SU-DHL-6 (cell line): ENCODE measurements at regions not wholly inside any gene's neighbourhood (a gene's known extent, or its start where the extent isn't known, plus 50 kb on each side); places are given as distances from the start of the nearest gene placed in this dataset.
A peak's percentile ranks its signal among the peaks of the same experiment; 100 is the strongest.

Source experiments
- H2AFZ ChIP-seq: fragments of 200-600 bp; sonication (generic); 2 replicates; pipeline ENCODE4 v1.6.1; 2014; ENCODE audit warnings: low read depth, mild to moderate bottlenecking, moderate library complexity, mixed read lengths, antibody characterized with exemption, low read length; ENCODE audit not compliant: severe bottlenecking
- H3F3A ChIP-seq: fragments of 200-600 bp; shearing (Covaris generic); 2 replicates; pipeline ENCODE4 v1.6.0; 2016; ENCODE audit warnings: antibody characterized with exemption, mild to moderate bottlenecking; ENCODE audit not compliant: insufficient read depth
- H3K27ac ChIP-seq: fragments of 200-600 bp; sonication (generic); 2 replicates; pipeline ENCODE4 v1.5.1; 2016; ENCODE audit warnings: low read depth, mild to moderate bottlenecking, low read length, moderate library complexity, mixed read lengths
- H3K27me3 ChIP-seq: fragments of 200-600 bp; sonication (generic), shearing (Covaris generic); 2 replicates; pipeline ENCODE4 v1.6.0; 2014; ENCODE audit warnings: mild to moderate bottlenecking, low read length
- H3K36me3 ChIP-seq: fragments of 200-600 bp; sonication (generic); 2 replicates; pipeline ENCODE4 v1.6.1; 2014; ENCODE audit warnings: mild to moderate bottlenecking, low read length, mixed read lengths
- H3K4me2 ChIP-seq: fragments of 300-600, 200-600 bp; shearing (Covaris generic), sonication (generic); 2 replicates; pipeline ENCODE4 v1.6.0; 2014; ENCODE audit warnings: low read length, low read depth, mild to moderate bottlenecking; ENCODE audit not compliant: poor library complexity, severe bottlenecking
- H3K4me3 ChIP-seq: fragments of 200-600 bp; sonication (generic); 2 replicates; pipeline ENCODE4 v1.5.1; 2014; ENCODE audit warnings: antibody characterized with exemption, low read length, mild to moderate bottlenecking, mixed read lengths; ENCODE audit not compliant: insufficient read depth, poor library complexity, severe bottlenecking
- H3K79me2 ChIP-seq: fragments of 200-600 bp; sonication (generic); 2 replicates; pipeline ENCODE4 v1.6.1; 2014; ENCODE audit warnings: mild to moderate bottlenecking, low read length, moderate library complexity; ENCODE audit not compliant: insufficient read depth
- H3K9ac ChIP-seq: fragments of 200-600 bp; sonication (generic); 2 replicates; pipeline ENCODE4 v1.7.0; 2014; ENCODE audit warnings: mild to moderate bottlenecking, low read length
- H3K9me2 ChIP-seq: fragments of 200-600 bp; sonication (generic); replicated peaks from 2 replicates; pipeline ENCODE4 v1.6.1; 2014; ENCODE audit warnings: low read length; ENCODE audit not compliant: insufficient read depth
- H3K9me3 ChIP-seq: fragments of 200-600 bp; sonication (generic); 2 replicates; pipeline ENCODE4 v1.6.1; 2014; ENCODE audit warnings: low read length, mixed read lengths; ENCODE audit not compliant: insufficient read depth
- H4K20me1 ChIP-seq: fragments of 200-600 bp; sonication (generic); 2 replicates; pipeline ENCODE4 v1.6.1; 2014; ENCODE audit warnings: low read depth, mild to moderate bottlenecking, antibody characterized with exemption, low read length, moderate library complexity, mixed read lengths
- EZH2phosphoT487 ChIP-seq: fragments of 200-600 bp; sonication (generic), shearing (Covaris generic); conservative IDR thresholded peaks from 2 replicates; pipeline ENCODE4 v1.6.1; 2018; ENCODE audit warnings: mild to moderate bottlenecking, antibody characterized with exemption, low read length, moderate library complexity, mixed read lengths
- TF ChIP-seq, protein P1 (sequence below): fragments of 200-600 bp; sonication (generic); IDR thresholded peaks from one replicate; pipeline ENCODE4 v1.5.1; 2017; ENCODE audit warnings: antibody characterized with exemption, mild to moderate bottlenecking, low read length, moderate library complexity; ENCODE audit not compliant: insufficient read depth, poor library complexity, severe bottlenecking

DNA sequence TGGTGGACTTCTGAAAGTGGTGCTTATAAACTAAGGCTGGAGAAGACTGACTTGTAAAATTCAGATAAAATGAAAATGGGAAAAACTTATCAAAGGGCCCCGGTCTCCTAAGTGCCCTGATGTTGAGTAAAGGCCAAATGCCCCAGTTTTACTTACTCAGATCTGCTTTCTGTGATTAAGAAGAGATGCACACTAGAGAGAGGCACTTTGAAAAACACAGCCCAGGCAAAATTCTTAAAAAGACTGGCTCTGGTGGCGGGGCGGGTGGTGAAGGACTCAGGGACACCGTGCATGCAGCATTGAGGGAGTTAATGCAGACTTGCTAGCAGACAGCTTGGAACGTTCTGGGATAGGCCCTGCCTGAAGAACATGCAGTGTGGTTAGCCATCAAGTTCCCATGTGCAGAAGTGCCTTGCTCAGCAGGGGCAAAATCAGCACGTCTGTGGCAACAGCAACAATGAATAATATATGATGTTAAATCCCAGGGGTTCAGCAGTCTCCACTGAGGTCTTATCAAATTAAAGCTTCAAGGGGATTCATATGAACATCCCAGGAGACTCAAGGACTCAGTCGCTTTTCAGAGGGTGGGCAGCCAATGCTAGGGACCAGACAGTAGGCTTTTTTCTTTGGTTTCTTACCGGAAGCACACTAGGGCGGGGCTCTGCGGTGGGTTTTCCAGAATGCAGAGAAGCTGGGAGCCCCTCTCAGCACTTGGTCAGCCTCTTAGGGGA is 105.0 kb downstream of the DAD1 start:
- no peaks in the 10 kb centered on the region for H3K36me3 ChIP-seq
- H3K79me2 ChIP-seq: peaks cover 4% of the 10 kb centered on the region; the same call in 1 of the 2 replicates
- H4K20me1 ChIP-seq: no peaks in the 10 kb centered on the region
- H3K27ac ChIP-seq: peak overlapping the region; percentile 96
- H3K4me2 ChIP-seq: peak overlapping the region; percentile 91
- peak overlapping the region; percentile 7 for H3K4me3 ChIP-seq
- no peaks in the 10 kb centered on the region for H3K27me3 ChIP-seq
- no peak overlapping the region for H2AFZ ChIP-seq
- peaks cover 69% of the 10 kb centered on the region for H3F3A ChIP-seq
- no peaks in the 10 kb centered on the region for H3K9me3 ChIP-seq
- no peaks in the 10 kb centered on the region for H3K9me2 ChIP-seq
- peak overlapping the region; percentile 70 for H3K9ac ChIP-seq
- TF ChIP-seq, protein P1, sequence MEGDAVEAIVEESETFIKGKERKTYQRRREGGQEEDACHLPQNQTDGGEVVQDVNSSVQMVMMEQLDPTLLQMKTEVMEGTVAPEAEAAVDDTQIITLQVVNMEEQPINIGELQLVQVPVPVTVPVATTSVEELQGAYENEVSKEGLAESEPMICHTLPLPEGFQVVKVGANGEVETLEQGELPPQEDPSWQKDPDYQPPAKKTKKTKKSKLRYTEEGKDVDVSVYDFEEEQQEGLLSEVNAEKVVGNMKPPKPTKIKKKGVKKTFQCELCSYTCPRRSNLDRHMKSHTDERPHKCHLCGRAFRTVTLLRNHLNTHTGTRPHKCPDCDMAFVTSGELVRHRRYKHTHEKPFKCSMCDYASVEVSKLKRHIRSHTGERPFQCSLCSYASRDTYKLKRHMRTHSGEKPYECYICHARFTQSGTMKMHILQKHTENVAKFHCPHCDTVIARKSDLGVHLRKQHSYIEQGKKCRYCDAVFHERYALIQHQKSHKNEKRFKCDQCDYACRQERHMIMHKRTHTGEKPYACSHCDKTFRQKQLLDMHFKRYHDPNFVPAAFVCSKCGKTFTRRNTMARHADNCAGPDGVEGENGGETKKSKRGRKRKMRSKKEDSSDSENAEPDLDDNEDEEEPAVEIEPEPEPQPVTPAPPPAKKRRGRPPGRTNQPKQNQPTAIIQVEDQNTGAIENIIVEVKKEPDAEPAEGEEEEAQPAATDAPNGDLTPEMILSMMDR: no peak
- no peak for TF ChIP-seq EZH2phosphoT487

DNA sequence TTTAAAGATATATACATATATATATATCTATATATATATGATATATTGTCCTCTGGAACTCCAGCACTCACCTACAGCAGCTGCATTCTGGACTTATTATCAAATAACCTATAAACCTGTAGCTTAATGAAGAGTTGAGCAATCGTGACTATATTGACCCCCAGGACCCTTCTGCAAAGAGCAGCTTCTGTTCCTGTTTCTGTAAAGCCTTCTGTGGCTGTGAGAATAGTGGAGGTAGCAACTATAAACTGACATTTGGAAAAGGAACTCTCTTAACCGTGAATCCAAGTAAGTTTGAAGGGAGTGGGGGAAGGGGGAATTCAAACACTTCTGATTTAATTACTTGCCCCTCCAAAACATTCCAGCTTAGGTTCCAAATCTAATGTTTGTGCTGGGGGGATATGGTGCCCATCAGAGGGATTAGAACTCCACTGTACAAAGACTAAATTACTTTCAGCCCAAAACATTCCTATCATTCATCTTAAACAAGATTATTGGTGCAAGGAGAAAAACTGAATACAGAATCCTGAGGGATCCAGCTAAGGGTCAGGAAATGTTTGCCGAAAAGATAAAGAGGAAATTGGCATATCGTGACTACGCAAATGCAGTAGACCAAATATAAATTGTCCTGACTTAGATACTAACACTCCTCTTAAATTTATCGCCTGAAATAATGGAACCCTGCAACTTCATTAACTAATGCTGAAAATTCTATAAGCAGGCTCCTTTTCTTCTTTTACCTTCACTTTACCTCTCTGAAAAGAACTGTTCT is 106.1 kb downstream of the DAD1 start:
- H2AFZ ChIP-seq: no peak overlapping the region
- H3K36me3 ChIP-seq: no peaks in the 10 kb centered on the region
- peak overlapping the region; percentile 70 for H3K9ac ChIP-seq
- H3K27me3 ChIP-seq: no peaks in the 10 kb centered on the region
- peaks cover 4% of the 10 kb centered on the region; the same call in 1 of the 2 replicates for H3K79me2 ChIP-seq
- H4K20me1 ChIP-seq: no peaks in the 10 kb centered on the region
- no peaks in the 10 kb centered on the region for H3K9me3 ChIP-seq
- H3K4me3 ChIP-seq: peak overlapping the region; percentile 24
- H3K27ac ChIP-seq: peak overlapping the region; percentile 96
- peak overlapping the region; percentile 91 for H3K4me2 ChIP-seq
- H3F3A ChIP-seq: peaks cover 80% of the 10 kb centered on the region
- no peaks in the 10 kb centered on the region for H3K9me2 ChIP-seq
- no peak for TF ChIP-seq EZH2phosphoT487
- TF ChIP-seq, protein P1: no peak

DNA sequence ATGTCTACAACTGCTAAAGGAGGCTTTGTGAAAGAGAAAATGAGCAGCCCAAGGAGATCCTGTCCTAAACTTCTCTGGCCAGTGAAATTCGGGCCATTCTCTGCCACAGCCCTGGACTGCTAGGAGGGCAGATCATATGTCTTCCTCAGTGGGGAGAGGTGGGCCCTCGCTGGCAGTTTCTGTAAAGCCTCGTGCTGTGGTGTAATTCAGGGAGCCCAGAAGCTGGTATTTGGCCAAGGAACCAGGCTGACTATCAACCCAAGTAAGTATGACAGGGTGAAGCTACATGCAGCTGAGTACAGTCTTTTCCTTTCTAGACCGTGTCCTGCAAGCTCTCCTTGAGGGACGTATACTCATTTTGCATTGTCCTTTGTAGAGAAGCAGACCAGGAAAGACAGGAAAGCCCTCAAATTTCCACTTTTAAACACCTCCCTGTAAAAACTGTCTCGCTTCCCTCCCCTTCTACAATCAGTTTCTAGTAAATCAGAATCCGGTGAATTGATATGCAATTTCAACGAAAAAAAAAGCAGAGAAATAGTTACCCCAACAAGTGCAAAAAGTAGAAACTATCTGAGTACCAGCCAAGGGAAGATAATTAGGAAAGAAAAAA is 106.8 kb downstream of the DAD1 start:
- H3K36me3 ChIP-seq: no peaks in the 10 kb centered on the region
- H3K79me2 ChIP-seq: peaks cover 4% of the 10 kb centered on the region; the same call in 1 of the 2 replicates
- TF ChIP-seq, protein P1: no peak
- no peak for TF ChIP-seq EZH2phosphoT487
- H3K9me3 ChIP-seq: no peaks in the 10 kb centered on the region
- peaks cover 88% of the 10 kb centered on the region for H3F3A ChIP-seq
- H3K9ac ChIP-seq: peak overlapping the region; percentile 70
- no peaks in the 10 kb centered on the region for H3K27me3 ChIP-seq
- H3K27ac ChIP-seq: peak overlapping the region; percentile 96
- H3K4me3 ChIP-seq: no peak overlapping the region
- no peaks in the 10 kb centered on the region for H4K20me1 ChIP-seq
- H3K4me2 ChIP-seq: peak overlapping the region; percentile 91
- H2AFZ ChIP-seq: no peak overlapping the region
- H3K9me2 ChIP-seq: no peaks in the 10 kb centered on the region
